Right forelimb (tissue), 1 donor: ENCODE measurements at regions not wholly inside any gene's neighbourhood (a gene's known extent, or its start where the extent isn't known, plus 50 kb on each side); places are given as distances from the start of the nearest gene placed in this dataset.
A peak's percentile ranks its signal among the peaks of the same experiment; 100 is the strongest.

Experiments used
- DNase-seq: peaks from one replicate; pipeline ENCODE4 v3.0.0-alpha.2; 2018

DNA sequence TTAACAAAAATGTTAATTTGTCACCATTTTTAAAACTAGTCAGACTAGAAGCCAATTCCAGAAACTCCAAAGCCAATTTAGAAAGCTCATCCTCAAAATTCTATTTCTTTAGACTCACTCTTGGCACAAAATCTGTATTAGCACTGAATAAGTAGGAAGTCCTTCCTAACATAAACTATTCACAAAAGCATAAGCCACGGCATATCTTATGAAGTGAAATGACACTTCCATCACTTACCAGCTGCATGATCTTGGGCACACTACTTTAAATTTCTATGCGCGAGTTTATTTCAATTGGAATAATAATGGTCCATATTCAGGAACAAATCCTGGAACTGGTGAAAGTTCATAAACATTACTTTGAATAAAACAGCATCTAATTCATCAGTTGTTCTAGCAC, 1544.0 kb downstream of the TECRL start:
- DNase-seq = no peak

DNA sequence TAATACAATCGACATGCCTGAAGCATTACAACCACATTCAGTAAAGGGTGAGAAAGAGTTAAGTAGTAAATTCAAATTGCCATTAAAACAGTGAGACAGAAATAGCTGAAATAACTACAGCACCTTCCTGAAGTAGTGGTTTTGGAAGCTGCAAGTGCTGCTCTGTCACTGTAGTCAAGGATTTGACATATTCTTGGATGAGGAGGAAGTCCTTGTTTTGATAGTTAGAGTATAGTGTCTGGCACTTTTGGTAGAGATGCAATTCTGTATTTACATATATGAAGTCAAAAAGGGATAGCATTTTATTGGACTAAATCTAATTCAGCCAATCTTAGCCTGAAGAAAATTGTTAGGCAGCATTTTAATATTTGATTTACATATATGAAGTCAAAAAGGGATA, 1559.6 kb downstream of the TECRL start:
- DNase-seq = no peak

DNA sequence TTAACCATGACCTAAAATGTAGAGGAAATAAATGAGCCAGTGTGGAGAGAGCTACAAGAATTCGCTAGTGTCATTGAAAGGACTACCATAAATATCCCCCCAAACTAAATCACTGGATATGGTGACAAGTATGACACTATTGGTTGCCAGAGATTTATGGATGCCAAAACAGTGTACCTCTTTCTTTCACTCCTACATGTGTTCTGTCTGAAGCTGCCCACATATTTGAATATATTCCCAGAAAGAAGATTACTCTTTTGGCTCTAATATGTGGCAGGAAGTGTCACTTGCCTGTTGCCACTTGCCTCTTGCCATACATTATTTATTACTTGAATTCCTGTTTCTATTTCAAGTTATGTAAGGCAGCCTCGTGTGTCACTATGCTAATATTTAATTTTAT, 1573.6 kb downstream of the TECRL start:
- no peak for DNase-seq

- no peak for DNase-seq
These were observed 1586.9 kb downstream of the TECRL start for GRCh38 chr4:62822306-62822705.

DNA sequence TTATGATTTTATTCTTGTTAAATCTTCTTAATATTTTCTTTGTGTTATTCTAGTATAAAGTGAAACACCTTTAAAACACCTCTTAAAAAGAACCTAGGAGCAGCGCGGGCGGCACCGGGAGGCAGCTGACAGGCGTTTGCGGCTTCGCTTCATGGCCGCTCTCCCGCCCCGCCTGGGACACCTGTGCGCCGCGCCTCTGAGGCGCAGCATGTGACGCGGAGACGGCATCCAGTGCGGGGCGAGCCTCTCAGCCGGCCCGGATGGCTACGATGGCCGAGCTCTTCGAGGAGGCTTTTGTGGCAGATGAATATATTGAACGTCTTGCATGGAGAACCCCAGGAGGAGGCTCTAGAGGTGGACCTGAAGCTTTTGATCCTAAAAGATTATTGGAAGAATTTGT, 1592.7 kb downstream of the TECRL start:
- DNase-seq = no peak

DNA sequence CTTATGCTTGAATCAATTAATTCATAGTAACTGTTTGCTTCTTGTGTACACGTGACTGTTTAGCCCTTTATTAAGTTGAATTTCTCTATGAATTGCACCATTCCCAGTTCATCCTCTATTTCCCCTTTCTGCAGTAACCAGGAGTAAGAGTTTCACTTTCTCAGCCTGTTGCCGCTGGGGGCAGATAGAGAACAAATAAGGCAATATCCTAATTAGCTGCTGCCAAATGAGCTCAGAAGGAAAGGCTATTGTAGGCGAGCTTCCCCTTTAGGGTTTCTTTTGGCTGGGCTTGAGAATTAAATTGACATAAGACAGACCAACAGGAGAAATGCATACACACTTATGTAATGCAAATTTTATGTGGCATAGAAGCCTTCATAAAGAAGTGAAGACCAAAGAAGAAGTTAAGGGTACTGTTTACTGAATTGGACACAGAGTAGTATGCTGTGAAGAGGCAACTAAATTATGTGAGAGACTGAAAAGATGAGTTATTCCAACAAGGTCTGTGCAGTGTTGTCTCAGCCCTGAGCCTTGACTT, 1594.7 kb downstream of the TECRL start:
- no peak for DNase-seq

GRCh38 chr4:62806816-62807215, 1602.4 kb downstream of the TECRL start:
- DNase-seq = no peak

- DNase-seq = no peak
These were observed 1603.9 kb downstream of the ADGRL3 start for GRCh38 chr4:62804075-62804474.

GRCh38 chr4:62797221-62797620, 1597.1 kb downstream of the ADGRL3 start:
- no peak for DNase-seq

GRCh38 chr4:62791386-62791785, 1591.3 kb downstream of the ADGRL3 start:
- DNase-seq = no peak

- DNase-seq = peak; percentile 44
These were observed 1571.9 kb downstream of the ADGRL3 start for GRCh38 chr4:62771983-62772557.

DNA sequence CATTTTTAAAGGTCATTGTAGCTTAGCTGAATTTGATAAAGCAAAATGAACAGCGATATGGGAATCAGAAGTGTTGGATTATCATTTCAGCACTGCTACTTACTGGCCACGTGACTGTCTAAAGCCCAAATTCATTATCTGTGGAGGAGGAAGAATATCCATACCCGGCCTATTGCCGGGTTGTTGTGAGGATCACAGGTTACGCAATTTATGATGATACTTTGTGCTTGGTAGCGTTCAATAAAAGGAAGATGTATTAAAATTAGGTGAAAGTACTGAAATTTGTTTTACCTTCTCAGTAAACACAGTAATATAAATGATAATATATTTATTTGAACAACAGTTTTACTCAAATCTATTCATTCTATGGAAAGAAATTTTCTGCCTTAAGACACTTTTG, 1540.2 kb downstream of the ADGRL3 start:
- DNase-seq = no peak

DNA sequence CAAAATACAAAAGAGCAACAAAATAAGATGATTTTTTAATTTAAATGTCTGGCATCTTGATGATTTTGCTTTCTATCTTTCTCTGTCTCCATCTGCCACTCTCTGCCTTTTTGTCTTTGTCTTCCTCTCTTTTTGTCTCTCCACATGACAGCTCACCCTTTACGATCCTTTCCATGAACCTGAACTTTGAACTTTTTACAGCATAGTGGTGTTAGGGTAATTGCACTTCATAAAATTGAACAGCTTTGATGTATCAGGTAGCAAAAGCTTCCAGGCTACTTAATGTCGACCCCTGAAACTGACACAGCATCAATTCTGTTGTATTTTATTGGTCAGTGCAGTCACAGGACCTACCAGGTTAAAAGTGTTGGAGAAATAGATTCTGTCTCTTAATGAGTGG, 1517.0 kb downstream of the ADGRL3 start:
- no peak for DNase-seq

- no peak for DNase-seq
These were observed 1511.4 kb downstream of the ADGRL3 start for GRCh38 chr4:62711575-62711974.

DNA sequence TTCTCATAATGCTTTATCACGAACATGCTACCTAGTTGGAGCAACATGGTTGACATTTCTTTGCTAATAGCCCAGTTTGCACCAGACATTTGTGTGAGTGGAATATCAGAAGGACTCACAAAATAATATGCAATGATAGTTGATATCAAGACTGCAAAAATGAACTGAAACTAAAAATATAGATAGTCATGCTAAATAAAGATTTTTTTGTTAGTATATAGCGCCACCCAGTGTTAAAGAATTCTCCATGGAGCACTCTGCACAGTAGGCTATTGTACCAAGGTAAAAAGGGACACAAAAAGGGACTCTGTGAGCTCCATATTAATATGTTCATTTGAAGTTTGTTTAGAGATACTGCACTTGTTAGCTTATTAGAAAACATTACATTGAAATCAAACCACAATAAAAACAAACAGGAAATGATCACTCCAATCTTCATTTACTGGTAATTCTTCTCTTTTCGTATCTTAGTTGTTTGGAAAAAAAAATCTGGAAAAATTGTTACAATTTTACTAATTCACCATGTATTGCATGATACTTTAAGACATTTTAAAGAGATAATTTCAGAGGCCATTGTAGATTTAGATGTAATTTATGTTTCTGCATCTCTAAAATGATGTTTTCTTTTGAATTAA, 1509.6 kb downstream of the ADGRL3 start:
- no peak for DNase-seq

DNA sequence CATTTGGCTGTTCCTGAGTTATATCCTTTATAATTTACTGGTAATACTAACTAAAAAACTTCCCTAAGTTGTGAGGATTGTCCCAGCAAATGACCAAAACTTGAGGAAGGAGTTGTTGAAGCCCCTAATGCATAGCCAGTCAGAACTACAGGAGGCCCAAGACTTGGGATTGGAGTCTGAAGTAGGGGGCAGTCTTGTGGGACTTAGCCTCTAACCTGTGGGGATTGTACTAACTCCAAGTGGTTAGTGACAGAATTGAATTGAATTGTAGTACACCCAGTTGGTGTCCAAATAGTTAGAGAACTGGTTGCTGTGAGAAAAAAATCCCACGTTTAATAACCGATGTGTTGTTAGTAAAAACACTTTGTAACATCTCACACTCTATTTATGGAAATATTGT, 1506.3 kb downstream of the ADGRL3 start:
- DNase-seq = no peak

DNA sequence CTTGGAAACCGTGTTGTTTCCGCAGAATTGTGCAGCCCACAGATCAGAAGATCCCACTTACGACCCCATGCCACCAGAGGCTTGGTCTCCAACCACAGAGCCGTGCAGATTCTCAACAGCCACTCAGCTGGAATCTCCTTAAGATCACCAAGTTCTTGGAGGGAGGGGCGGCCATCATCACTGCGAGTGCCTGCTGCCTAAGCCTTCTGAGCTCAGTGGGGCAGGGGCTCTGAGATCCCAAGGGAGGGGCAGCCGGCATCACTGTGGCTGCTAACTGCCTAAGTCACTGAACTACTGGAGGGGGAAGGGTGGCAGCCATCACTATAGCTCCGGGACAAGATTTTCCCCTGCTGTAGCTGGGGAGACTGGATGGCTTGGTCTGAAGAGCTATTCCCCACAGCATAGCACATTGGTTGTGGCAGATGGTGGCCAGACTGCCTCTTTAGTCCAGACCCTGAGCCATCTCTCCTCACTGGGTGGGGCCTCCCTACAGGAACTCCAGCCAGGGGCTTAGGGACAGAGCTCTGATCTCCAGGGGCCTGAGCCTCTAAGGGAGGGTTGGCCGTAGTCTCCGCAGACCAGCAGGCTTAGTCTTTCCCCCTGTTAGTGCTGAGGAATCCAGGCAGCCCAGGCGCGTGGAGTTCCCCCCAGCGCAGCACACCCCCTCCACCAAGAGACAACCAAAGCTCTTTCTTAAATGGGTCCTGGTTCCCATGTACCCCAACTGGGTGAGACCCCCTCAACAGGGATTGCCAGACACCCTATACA, 1483.9 kb downstream of the ADGRL3 start:
- no peak for DNase-seq

DNA sequence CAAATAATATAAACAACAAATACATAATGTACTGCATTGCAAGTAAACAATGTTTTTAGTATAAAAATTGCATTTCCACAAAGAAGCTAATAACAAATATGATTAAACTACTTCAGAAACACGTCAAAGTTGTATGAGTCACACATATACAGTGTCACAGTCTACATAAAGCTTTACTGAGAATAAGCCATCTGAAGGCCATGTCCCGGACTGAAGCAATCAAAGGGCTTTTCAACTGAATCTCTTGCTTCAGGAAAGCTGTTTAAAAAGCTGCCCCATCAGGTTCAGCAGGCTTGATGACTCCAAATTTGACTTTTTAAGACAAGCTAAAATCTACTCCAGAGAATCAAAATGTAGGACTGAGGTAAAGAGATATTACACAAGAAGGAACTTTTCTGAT, 1476.8 kb downstream of the ADGRL3 start:
- no peak for DNase-seq

DNA sequence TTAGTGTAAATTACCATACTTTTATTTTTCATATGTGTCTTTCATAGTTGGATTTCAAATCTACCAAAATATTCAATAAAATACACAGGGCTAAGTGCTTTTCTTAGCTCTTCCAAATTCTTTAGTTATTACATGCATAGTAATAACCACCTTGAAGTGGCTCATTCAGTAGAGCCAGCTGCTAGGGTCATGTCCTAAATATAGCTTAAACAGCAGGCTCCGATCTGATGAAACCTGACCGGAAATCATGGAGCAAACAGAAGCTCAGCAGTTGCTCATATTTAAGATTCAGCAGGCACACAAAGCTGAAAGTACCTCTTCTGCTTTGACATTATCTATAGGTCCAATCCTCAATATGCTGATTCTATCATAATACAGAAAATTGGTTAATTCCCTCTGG, 1470.4 kb downstream of the ADGRL3 start:
- DNase-seq = no peak

- DNase-seq = no peak
These were observed 1461.7 kb downstream of the ADGRL3 start for GRCh38 chr4:62661821-62662220.

DNA sequence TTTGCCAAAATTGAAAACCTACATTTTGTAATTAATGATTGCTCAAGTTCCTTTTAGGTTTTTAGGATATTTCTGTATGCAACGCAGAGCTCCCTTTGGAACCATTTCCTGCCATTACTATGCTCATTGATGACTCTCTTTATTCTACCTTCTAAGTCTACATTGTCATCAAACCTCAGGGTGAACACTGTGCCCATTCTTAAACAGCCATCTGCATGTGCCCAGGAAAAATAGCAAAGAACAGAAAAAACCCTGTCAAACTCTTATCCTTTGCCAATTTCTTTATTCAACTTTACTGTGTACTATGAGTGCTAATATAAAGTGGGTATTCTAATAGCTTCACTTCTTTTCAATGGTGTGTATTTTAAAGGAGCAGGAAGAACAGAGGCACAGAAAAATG, 1455.9 kb downstream of the ADGRL3 start:
- DNase-seq = no peak

DNA sequence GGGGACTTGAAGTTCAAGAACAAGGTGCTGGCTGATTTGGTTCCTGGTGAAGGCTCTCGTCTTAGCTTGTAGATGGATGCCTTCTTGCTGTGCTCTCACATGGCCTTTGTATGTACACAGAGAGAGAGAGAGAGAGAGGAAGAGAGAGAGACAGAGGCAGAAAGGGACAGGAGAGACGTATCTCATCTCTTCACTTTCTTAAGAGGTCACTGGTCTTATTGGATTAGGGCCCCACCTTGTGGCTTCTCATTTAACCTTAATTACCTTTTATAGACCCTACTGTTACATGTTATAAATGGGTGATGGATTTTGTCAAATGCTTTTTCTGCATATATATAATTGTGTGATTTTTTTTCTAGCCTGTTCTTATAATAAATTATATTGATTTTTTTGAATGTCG, 1444.2 kb downstream of the ADGRL3 start:
- DNase-seq = no peak

DNA sequence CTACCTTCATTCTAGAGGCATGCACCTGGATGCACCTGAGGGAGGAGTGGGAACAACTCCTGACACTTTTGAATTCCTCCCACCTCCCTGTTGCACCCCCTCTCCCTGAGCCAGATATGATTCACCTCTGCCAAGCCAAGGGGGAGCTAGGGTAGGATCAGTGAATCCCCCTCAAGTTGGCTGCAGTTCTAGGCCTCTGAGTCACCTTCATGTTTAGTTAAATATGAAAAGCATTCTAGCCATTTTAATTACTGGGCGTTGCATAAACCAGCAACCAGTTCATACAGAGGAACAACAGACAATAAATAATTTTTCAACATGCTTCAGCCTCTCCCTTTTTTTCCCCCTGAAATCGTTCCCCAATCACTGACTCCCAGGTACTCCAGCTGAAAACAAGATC, 1440.2 kb downstream of the ADGRL3 start:
- no peak for DNase-seq

GRCh38 chr4:62627671-62628070, 1427.5 kb downstream of the ADGRL3 start:
- no peak for DNase-seq
